Activated B cell treated with CpG ODN at 0.5 μM for 24 hours (primary cell): ENCODE measurements at regions not wholly inside any gene's neighbourhood (a gene's known extent, or its start where the extent isn't known, plus 50 kb on each side); places are given as distances from the start of the nearest gene placed in this dataset.

Experiments used
- ATAC-seq: fragments of 200-7000 bp; cut with Tn5 transposase; one replicate; pipeline ENCODE4 v1.10.0; 2021; ENCODE audit warnings: low read depth, mild to moderate bottlenecking, moderate library complexity
- CTCF ChIA-PET: fragments of 350-600 bp; sonication (Branson Sonifier 250); formaldehyde crosslinking; loops from one replicate; lab custom pipeline; 2021; ENCODE audit warnings: antibody characterized with exemption; lab: Charles Lee
- POLR2A ChIA-PET: fragments of 350-600 bp; sonication (Branson Sonifier 250); formaldehyde crosslinking; loops from one replicate; lab custom pipeline; 2021; ENCODE audit warnings: antibody characterized with exemption; lab: Charles Lee
- DNase-seq: peaks from one replicate; pipeline ENCODE4 v3.0.0; 2022
- H3K27ac Mint-ChIP-seq: one replicate; pipeline ENCODE4 v1.8.0; 2020; ENCODE audit warnings: mixed read lengths
- H3K27me3 Mint-ChIP-seq: one replicate; pipeline ENCODE4 v1.8.0; 2021; ENCODE audit warnings: mixed read lengths
- H3K36me3 Mint-ChIP-seq: one replicate; pipeline ENCODE4 v1.8.0; 2021; ENCODE audit warnings: low read depth, mixed read lengths
- H3K4me1 Mint-ChIP-seq: one replicate; pipeline ENCODE4 v1.8.0; 2021; ENCODE audit warnings: mixed read lengths
- H3K4me3 Mint-ChIP-seq: one replicate; pipeline ENCODE4 v1.8.0; 2020; ENCODE audit warnings: mild to moderate bottlenecking, mixed read lengths
- H3K9me3 Mint-ChIP-seq: one replicate; pipeline ENCODE4 v1.8.0; 2020; ENCODE audit warnings: mixed read lengths
- intact Hi-C: fragments of 100-400 bp; cut with micrococcal nuclease; formaldehyde crosslinking; loops from one replicate; pipeline ENCODE4 v1.15.1; 2024
- TF ChIP-seq, protein P1 (sequence below): fragments of 200-600 bp; IDR thresholded peaks from one replicate; pipeline ENCODE4 v1.8.0; 2022; ENCODE audit warnings: antibody characterized with exemption, mild to moderate bottlenecking

DNA sequence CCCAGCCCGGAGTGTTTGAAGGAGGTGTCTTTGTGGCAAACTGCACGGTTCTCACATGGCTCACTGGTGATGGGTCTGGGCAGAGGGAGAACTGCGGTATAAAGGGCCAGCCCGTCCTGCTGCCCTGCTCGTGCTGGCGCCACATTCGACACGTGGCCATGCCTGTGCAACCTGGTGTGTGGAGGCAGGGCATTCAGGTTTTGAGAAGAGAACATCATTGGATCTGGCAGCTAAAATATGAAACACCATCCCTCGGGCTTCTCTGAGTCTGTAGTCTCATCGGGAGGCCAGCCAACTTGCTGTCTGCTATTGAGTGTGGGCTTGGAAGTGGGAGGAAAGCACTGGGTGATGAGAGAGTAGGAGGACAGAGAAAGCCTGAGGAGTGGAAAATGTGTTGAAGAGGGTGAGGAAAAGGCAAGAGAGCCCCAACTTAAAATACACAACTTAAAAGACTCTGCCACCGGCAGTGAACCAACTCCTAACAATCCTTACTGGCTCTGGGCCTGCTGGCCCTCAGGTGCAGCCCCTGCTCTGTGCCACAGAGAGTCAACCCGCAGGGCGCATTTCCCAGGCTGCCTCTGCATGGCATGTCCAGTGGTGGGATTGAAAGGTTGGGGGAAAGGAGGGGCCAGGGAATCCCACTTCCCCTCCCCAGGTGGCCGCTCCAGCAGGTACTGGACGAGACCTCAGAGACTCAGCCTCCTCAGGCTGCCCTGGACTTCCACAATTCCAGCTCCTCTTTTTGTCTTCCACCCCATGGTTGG, 112.7 kb upstream of the DLX2 start:
- CTCF ChIA-PET = no interaction called here
- POLR2A ChIA-PET = no interaction called here
- DNase-seq = no peak
- TF ChIP-seq, protein P1, sequence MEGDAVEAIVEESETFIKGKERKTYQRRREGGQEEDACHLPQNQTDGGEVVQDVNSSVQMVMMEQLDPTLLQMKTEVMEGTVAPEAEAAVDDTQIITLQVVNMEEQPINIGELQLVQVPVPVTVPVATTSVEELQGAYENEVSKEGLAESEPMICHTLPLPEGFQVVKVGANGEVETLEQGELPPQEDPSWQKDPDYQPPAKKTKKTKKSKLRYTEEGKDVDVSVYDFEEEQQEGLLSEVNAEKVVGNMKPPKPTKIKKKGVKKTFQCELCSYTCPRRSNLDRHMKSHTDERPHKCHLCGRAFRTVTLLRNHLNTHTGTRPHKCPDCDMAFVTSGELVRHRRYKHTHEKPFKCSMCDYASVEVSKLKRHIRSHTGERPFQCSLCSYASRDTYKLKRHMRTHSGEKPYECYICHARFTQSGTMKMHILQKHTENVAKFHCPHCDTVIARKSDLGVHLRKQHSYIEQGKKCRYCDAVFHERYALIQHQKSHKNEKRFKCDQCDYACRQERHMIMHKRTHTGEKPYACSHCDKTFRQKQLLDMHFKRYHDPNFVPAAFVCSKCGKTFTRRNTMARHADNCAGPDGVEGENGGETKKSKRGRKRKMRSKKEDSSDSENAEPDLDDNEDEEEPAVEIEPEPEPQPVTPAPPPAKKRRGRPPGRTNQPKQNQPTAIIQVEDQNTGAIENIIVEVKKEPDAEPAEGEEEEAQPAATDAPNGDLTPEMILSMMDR = no peak
- intact Hi-C loops = no loop called here
- no peaks in the 10 kb centered on the region for H3K4me1 Mint-ChIP-seq
- H3K4me3 Mint-ChIP-seq = no peak overlapping the region
- ATAC-seq = no peak
- peaks cover 7% of the 10 kb centered on the region for H3K27me3 Mint-ChIP-seq
- no peak overlapping the region for H3K27ac Mint-ChIP-seq
- H3K9me3 Mint-ChIP-seq = no peaks in the 10 kb centered on the region
- no peaks in the 10 kb centered on the region for H3K36me3 Mint-ChIP-seq

DNA sequence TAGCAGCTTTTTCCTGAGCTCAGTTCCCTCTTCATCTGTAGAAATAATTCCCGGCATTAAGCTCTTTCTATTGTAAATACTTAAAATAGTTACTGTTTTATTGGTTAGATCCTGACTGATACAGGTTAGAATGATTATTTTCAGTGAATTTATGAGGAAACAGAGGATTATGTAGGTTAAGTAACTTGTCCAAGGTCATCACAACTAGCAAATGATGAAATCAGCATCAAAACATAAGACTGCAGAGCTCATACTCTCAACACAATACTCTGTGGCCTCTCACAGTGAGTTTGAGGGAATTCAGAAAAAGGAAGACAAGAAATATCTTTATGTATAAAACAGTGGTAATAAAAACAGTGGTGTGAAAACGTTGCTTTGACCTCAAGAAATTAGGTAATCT, 113.2 kb upstream of the DLX2 start:
- no peak for ATAC-seq
- TF ChIP-seq, protein P1 = no peak
- H3K9me3 Mint-ChIP-seq = no peaks in the 10 kb centered on the region
- no peak for DNase-seq
- POLR2A ChIA-PET = no interaction called here
- intact Hi-C loops = no loop called here
- H3K4me3 Mint-ChIP-seq = no peak overlapping the region
- H3K36me3 Mint-ChIP-seq = no peaks in the 10 kb centered on the region
- no peak overlapping the region for H3K27ac Mint-ChIP-seq
- CTCF ChIA-PET = no interaction called here
- H3K27me3 Mint-ChIP-seq = peaks cover 7% of the 10 kb centered on the region
- no peaks in the 10 kb centered on the region for H3K4me1 Mint-ChIP-seq

DNA sequence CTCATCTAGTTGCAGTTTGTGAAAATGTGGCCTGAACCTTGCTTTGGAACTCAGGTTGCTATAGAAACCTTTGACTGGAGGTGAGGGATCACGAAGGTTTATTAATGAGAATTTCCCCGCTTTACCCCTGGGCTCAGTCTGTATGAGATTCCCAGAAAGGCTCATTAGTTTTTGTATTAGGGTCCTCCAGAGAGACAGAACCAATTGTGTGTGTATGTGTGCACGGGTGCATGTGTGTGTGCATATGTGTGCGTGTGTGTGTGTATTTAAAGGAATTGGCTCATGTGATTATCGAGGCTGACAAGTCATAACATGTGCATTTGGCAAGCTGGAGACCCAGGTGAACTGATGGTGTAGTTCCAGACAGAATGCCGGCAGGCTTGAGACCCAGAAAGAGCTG, 113.8 kb upstream of the DLX2 start:
- TF ChIP-seq, protein P1 = no peak
- Mint-ChIP-seq H3K4me3 (no peak overlapping the region), H3K27me3 (peaks cover 7% of the 10 kb centered on the region), H3K36me3 (no peaks in the 10 kb centered on the region), H3K4me1 (no peaks in the 10 kb centered on the region), H3K27ac (no peak overlapping the region), H3K9me3 (no peaks in the 10 kb centered on the region)
- POLR2A ChIA-PET = no interaction called here
- CTCF ChIA-PET = no interaction called here
- ATAC-seq (no peak), DNase-seq (no peak)
- intact Hi-C loops = no loop called here

DNA sequence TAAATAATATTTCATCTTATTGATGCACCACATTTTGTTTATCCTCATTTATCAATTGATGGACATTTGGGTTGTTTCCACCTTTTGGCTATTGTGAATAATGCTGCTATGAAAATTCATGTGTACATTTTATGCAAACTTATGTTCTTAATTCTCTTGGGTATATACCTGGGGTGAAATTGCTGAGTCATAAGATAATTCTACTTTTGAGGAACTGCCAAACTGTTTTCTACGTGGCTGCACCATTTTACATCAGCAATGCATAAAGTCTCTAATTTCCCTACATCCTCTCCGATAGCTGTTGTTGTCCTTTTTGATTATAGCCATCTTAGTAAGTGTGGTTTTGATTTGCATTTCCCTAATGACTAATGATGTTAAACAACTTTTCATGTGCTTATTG, 116.5 kb upstream of the DLX2 start:
- ATAC-seq (no peak), DNase-seq (no peak)
- Mint-ChIP-seq H3K36me3 (no peaks in the 10 kb centered on the region), H3K4me3 (no peak overlapping the region), H3K9me3 (no peaks in the 10 kb centered on the region), H3K4me1 (no peaks in the 10 kb centered on the region), H3K27me3 (peaks cover 16% of the 10 kb centered on the region), H3K27ac (no peak overlapping the region)
- TF ChIP-seq, protein P1 = no peak
- ChIA-PET POLR2A (no interaction called here), CTCF (no interaction called here)
- intact Hi-C loops = no loop called here

DNA sequence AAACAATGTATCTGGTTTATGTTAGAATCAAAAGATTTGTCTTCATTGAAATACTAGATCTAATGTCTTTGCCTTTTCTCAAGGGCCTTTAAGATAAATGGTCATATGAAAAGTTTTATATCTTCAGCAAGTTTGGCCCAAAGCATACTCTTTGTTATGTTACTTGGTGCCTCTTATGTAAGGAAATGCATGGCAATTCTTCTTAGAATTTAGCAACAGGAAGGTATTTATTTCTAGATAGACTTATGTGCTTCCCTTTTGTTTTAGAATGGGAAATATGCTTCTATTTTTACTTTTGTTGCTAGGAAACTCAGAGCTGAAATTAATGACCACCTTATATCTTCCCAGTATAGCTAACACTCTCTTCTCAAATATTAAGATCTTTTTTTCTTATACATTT, 117.4 kb upstream of the DLX2 start:
- Mint-ChIP-seq H3K4me1 (no peaks in the 10 kb centered on the region), H3K4me3 (no peak overlapping the region), H3K36me3 (no peaks in the 10 kb centered on the region), H3K27me3 (peaks cover 19% of the 10 kb centered on the region), H3K9me3 (no peaks in the 10 kb centered on the region), H3K27ac (no peak overlapping the region)
- ChIA-PET POLR2A (no interaction called here), CTCF (no interaction called here)
- DNase-seq = no peak
- TF ChIP-seq, protein P1 = no peak
- no peak for ATAC-seq
- intact Hi-C loops = no loop called here
